ENCODE measurements at regions not wholly inside any gene's neighbourhood (a gene's known extent, or its start where the extent isn't known, plus 50 kb on each side); places are given as distances from the start of the nearest gene placed in this dataset.
"Not testable (repeated sequence)": the region's sequence is repeated elsewhere in the genome, so short reads cannot be mapped to it uniquely, and the experiment has no call there.

- no peak for TF ChIP-seq POLR2AphosphoS5 (IDR thresholded peaks at IDR 0.05)
- TF ChIP-seq, protein P1, sequence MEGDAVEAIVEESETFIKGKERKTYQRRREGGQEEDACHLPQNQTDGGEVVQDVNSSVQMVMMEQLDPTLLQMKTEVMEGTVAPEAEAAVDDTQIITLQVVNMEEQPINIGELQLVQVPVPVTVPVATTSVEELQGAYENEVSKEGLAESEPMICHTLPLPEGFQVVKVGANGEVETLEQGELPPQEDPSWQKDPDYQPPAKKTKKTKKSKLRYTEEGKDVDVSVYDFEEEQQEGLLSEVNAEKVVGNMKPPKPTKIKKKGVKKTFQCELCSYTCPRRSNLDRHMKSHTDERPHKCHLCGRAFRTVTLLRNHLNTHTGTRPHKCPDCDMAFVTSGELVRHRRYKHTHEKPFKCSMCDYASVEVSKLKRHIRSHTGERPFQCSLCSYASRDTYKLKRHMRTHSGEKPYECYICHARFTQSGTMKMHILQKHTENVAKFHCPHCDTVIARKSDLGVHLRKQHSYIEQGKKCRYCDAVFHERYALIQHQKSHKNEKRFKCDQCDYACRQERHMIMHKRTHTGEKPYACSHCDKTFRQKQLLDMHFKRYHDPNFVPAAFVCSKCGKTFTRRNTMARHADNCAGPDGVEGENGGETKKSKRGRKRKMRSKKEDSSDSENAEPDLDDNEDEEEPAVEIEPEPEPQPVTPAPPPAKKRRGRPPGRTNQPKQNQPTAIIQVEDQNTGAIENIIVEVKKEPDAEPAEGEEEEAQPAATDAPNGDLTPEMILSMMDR (IDR thresholded peaks at IDR 0.05), result no peak
- no peak for TF ChIP-seq EP300 (IDR thresholded peaks at IDR 0.05; ENCODE audit: low read depth)
- TF ChIP-seq POLR2A (IDR thresholded peaks at IDR 0.05), result no peak
- in situ Hi-C loops (cut with MboI; ENCODE audit: low pct_ligation_motif_present in 1 of 4, low pct_unique_long_range_greater_than_20kb in 1 of 4, low sequenced_read_pairs in 3 of 4) (no loop called here), intact Hi-C loops (cut with DNase I; ENCODE audit: low total_unique reads) (no loop called here)
- Histone ChIP-seq H3K27me3 (no peaks in the 10 kb centered on the region), H3K4me1 (no peaks in the 10 kb centered on the region), H3K27ac (no peak overlapping the region), H3K4me3 (no peak overlapping the region), H3K9me3 (no peaks in the 10 kb centered on the region), H3K36me3 (no peaks in the 10 kb centered on the region)
- DNase-seq, result no peak
- 91 to 100% methylated on average over 1 to 2 of the region's 2 CpGs for whole genome bisulfite sequencing, 2 donors (ENCODE audit: low coverage in 1 of 2)
Observed at GRCh38 chr1:229018674-229019295, 252.1 kb upstream of the RAB4A start.

DNA sequence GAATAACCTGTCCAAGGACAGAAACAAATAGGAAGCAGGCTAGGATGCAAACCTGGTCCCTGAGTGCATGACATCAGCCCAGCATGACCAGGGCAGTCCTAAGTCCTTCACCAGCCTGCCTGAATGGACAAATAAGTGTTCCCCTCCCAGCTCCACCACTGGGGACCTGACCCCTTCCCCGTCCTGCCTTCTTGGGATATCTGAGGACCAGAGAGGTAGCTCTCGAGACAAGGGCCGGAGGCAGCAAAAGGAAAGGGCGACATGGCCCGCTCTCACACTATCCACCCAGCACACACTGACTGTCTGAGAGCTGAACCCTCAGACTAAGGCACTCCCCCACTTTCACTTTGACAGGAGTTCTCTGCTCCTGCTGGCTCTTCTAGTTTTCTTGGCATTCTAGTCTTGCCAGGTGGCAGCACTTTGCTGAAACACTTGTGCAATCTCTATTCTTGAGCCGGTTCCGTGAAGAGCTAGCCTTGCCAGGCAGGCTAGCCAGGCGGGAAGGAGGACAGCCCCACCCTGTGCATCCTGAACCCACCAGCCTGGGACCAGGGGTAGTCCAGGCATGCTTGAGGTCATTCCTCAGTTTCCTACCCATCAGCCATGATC lies 251.1 kb upstream of the RAB4A start:
- H3K4me3 ChIP-seq, result no peak overlapping the region
- TF ChIP-seq POLR2A (IDR thresholded peaks at IDR 0.05) (no peak), EP300 (IDR thresholded peaks at IDR 0.05; ENCODE audit: low read depth) (no peak), POLR2AphosphoS5 (IDR thresholded peaks at IDR 0.05) (no peak)
- TF ChIP-seq, protein P1 (IDR thresholded peaks at IDR 0.05), result no peak
- no peaks in the 10 kb centered on the region for H3K27me3 ChIP-seq
- no peak overlapping the region for H3K27ac ChIP-seq
- no peaks in the 10 kb centered on the region for H3K9me3 ChIP-seq
- peaks cover 0 to 4% (median 0%) of the 10 kb centered on the region in 4 donors for H3K4me1 ChIP-seq
- intact Hi-C loops (cut with DNase I; ENCODE audit: low total_unique reads) (no loop called here), in situ Hi-C loops (cut with MboI; ENCODE audit: low pct_ligation_motif_present in 1 of 4, low pct_unique_long_range_greater_than_20kb in 1 of 4, low sequenced_read_pairs in 3 of 4) (no loop called here)
- H3K36me3 ChIP-seq, result no peaks in the 10 kb centered on the region
- whole genome bisulfite sequencing, 2 donors (ENCODE audit: low coverage in 1 of 2), result 78 to 100% methylated on average over 2 to 8 of the region's 8 CpGs
- DNase-seq, result no peak

DNA sequence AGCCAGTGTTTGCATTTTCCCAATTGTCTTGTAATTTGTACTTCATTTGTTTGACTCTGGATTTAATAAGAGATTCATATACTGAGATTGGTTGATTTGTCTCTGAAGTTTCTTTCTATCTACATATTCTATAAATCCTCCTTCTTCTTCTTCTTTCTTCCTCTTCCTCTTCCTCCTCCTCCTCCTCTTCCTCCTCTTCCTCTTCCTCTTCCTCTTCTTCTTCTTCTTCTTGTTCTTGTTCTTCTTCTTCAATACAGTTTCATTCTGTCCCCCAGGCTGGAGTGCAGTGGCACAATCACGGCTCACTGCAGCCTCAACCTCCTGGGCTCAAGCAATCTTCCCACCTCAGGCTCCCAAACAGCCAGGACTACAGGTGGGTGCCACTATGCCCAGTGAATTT lies 249.9 kb upstream of the RAB4A start:
- H3K36me3 ChIP-seq; H3K4me1 ChIP-seq; H3K9me3 ChIP-seq; in situ Hi-C loops (cut with MboI; ENCODE audit: low pct_ligation_motif_present in 1 of 4, low pct_unique_long_range_greater_than_20kb in 1 of 4, low sequenced_read_pairs in 3 of 4); H3K27me3 ChIP-seq; DNase-seq; intact Hi-C loops (cut with DNase I; ENCODE audit: low total_unique reads); H3K27ac ChIP-seq; H3K4me3 ChIP-seq: not testable (repeated sequence)
- 87% methylated on average over 1 of the region's 1 CpG; no CpG with 5 or more reads in 1 of the 2 donors for WGBS, 2 donors (ENCODE audit: low coverage in 1 of 2)

DNA sequence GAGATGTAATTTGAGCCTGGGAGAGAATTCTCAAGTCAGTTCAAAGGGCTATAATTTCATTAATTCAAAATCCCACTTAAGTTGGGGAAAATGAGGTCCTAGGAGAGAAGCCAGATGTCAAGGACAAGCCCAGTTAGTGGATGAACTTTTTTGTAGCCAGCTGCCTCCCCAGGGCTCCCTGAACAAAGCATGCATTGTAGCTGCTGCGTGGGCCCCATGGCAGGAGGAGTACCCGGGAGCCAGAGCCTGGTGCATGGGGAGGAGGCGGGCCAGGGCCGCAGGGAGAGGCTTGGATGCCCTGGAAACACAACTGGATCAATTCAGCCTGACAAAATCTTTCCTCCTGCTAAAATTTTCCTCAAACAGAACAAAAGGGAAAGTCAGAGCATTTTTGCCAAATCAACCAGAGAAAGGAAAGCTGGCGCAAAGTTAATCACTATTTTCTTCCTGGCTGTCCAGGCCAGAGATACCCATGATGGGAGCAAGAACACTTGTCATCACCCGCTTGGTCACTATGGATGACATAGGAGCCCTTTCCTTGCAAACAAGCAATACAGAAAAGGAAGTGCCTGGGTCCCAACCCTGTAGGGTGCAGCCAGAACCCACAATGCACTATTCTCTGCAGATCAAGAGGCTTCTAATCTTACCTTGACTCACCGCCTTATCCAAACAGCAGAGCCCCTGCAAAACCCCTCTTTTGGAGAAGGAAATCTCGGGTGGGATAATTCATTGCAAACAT lies 248.1 kb upstream of the RAB4A start:
- in situ Hi-C loops (cut with MboI; ENCODE audit: low pct_ligation_motif_present in 1 of 4, low pct_unique_long_range_greater_than_20kb in 1 of 4, low sequenced_read_pairs in 3 of 4) (no loop called here), intact Hi-C loops (cut with DNase I; ENCODE audit: low total_unique reads) (no loop called here)
- H3K27ac ChIP-seq, result no peak overlapping the region
- TF ChIP-seq POLR2AphosphoS5 (IDR thresholded peaks at IDR 0.05) (no peak), EP300 (IDR thresholded peaks at IDR 0.05; ENCODE audit: low read depth) (no peak), POLR2A (IDR thresholded peaks at IDR 0.05) (no peak)
- TF ChIP-seq, protein P1 (IDR thresholded peaks at IDR 0.05), result no peak
- peaks cover 0 to 6% (median 0%) of the 10 kb centered on the region in 4 donors for H3K4me1 ChIP-seq
- no peak for DNase-seq
- no peak overlapping the region for H3K4me3 ChIP-seq
- H3K9me3 ChIP-seq, result no peaks in the 10 kb centered on the region
- 89% methylated on average over 8 of the region's 8 CpGs; no CpG with 5 or more reads in 1 of the 2 donors for WGBS, 2 donors (ENCODE audit: low coverage in 1 of 2)
- no peaks in the 10 kb centered on the region for H3K27me3 ChIP-seq
- H3K36me3 ChIP-seq, result no peaks in the 10 kb centered on the region
